ENCODE measurements at regions not wholly inside any gene's neighbourhood (a gene's known extent, or its start where the extent isn't known, plus 50 kb on each side); places are given as distances from the start of the nearest gene placed in this dataset.

DNA sequence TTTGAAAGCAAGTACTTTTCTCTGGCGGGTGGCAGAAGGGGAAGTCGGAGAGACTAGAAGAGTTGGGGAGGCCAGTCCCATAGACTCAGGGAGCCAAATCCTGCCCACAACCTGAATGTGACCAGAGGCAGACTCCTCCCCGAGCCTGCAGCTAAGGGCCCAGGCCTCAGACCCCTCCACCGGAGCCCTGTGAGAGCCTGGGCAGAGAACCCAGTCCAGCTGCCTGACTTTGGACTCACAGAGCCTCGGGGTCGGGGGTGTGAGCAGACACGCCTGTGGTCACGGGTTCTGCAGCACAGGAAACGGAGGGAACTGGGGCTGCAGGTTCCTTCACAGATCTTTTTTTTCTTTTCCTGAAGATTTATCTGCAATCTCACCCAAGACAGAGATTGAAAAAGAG, 312.3 kb downstream of the CTTN start:
- no peak for DNase-seq

DNA sequence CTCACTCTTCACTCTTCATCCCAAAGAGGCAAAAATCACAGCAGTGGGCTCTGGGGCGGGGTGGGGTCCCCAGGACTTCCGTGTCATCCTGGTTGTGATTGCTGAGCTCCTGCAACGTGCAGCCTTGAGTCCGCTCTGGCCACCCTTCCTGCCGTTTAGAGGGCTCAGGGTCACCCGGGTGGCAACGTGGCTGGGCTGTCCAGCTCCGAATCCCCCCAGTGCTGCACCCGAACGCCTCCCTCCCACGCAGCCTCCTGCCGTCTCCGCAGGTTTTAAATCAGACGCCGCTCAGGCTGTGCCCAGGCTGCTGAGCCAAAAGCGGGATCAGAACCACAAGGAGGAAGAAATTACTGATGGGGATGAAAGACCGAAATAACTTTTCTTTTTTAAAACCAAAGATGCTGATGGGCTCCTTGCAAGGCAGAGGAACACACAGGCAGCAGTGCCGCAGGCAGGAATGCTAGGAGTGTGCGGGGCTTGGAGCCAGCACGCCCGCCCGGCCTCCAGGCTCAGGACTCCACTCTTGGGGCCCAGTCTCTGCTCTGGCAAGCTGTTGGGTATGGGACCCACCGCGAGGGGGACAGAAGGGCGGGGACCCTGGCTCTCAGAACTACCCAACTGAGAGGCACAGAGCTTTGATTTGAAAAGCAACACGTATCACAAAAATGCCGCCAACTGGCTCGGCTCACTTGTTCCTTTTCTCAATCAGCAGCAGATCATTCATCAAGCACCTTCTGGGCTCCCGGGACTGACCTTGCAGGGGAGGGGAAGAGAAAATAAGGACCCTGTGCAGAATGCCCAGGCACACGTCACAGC, 313.0 kb downstream of the CTTN start:
- no peak for DNase-seq

DNA sequence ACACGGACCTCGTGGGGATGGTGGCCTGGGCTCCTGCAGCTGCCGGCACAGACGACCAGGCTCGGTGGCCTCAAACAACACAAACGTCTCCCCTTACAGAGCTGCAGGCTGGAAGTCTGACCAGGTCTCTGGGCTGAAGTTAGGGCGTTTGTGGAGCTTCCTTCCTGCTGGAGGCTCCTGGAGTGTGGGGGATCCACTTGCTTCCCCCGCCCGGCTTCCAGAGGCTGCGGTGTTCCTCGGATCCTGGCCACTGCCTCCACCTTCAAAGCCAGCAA, 313.5 kb downstream of the CTTN start:
- DNase-seq, result no peak

DNA sequence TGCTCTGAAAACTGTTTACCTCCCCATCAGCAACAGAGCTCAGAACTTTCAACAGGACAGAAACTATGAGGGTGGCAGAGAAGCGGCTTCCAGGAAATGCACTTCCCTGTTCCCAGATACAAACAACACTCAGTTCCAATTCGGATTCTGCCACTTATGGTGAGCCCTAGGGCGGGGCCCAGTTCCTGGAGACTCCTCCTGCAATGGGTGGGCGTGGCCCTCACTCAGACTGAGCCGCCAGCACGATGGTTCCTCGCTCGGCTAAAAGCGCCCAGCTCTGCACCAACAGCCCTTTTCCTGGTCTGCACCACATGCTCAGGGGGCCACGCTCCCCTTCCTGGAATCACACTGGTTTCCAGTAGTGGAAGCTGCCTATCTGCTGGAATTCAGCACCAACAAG, 314.1 kb downstream of the CTTN start:
- DNase-seq, result no peak

DNA sequence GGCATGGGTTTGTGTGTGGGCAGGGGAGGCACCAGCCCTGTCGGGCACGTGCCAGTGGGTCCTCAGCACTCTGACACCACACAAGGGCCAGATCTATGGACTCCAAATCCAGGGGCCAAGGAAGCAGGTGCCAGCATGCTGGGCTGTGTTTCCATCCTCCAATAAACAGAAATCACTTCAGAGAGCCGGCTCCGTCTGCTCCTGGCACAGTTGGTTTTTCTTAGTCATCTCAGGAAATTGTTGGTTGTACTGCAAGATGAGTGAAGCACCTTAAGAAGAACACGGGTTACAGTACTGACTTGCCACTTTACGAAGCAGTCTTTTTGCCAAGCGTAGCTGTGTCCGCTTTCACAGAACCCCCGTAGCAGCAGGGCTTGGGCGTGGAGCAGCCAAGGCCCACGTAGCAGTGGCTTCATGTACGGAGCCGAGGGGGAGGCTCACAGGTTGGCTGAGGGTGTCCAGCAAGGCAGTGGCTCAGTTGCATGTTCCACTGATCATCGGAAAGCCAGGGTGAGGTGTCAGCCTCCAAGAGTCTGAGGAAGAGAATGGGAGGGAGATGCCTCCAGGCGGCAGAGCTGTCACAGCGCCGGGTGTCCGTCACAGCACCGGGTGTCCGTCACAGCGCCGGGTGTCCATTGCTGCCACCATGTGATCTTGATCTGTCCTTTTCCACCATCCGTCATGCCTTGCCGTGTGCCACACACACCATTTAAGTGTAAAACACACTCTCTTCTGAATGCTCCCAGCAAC, 314.9 kb downstream of the CTTN start:
- DNase-seq, result no peak

DNA sequence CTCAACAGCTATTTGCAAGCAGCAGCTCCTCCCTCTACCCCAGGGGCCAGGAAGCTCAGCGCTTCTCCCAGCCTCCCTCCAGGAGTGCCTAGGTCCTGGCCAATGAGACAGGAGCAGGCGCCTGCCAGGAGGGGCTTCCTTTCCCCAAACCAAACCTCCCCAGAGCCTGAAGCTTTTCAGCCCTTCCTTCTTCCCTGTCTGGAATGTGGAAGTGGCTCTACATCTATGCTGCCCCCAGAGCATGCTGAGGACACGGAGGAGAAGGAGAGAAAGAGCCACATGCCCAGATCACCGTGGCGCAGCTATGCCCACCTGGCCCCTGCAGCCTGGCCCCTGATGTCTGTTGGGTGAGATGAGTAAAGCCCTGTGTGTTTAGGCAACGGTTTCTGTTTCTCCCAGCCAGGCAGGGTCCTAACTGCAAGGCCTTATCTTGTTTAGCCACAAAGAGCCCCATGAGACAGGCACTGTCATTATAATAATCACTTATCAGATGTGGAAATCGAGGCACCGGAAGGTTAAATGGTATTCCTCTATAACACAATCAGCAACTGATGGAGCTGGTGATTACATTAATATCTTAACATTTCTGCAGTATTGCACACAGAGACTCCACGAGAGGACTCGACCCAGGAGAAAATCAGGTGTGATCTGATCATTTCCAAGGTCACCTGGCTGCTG, 315.8 kb downstream of the CTTN start:
- DNase-seq, result no peak

DNA sequence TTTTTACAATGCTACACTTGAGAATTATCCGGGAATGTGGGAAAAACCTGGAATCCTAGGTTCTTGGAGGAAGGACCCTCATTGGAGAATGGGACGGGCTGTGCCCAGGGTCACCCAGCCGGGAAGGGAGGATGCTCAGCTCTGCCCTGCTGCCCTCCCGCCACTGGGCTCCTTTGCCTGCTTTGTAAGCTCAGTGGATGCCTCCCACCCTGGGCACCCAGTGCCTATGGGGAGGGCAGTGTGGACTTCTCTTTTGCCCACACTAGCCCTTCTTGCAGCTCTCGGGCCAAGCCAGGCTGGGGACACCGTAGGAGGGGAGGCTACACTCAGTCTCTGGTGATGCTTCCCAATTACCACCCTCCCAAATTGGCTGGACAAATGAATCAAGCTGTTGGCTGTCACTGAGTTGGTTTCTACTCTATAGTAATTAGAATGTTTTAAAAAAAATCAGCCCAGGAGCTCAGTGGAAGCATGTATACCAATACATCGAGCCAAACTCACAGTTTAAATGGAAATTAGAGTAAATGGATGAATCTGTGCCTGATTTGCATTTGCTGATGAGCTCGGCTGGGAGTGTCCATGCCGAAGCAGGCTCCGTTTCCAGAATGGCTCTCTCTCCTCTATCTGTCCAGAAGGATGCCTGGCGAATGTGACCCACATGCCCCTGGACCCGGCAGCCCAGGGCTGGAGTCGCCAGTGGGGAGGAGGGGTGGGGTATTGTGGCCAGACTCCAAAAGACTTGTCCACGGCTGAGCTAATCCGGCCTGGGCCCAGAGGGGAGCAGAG, 317.0 kb downstream of the CTTN start:
- DNase-seq, result no peak

DNA sequence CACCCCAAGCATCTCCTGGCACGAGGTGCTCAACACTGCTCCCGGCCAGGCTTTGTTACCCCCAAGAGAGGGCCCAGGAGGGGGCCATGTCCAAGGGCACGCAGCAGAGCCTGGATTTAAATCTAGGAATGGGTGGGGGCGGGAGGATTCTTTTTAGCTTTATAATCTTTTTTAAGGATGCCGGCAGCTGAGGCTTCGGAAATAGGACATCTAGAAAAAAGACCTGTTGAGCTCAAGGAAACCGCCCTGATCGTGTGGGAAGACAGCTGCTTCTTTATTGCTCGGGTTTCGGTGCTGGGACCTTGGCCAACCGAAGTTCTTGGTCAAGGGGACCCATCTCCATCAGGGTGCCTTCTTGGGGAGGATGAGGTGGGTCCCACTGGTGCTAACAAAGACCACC, 317.9 kb downstream of the CTTN start:
- DNase-seq, result no peak

DNA sequence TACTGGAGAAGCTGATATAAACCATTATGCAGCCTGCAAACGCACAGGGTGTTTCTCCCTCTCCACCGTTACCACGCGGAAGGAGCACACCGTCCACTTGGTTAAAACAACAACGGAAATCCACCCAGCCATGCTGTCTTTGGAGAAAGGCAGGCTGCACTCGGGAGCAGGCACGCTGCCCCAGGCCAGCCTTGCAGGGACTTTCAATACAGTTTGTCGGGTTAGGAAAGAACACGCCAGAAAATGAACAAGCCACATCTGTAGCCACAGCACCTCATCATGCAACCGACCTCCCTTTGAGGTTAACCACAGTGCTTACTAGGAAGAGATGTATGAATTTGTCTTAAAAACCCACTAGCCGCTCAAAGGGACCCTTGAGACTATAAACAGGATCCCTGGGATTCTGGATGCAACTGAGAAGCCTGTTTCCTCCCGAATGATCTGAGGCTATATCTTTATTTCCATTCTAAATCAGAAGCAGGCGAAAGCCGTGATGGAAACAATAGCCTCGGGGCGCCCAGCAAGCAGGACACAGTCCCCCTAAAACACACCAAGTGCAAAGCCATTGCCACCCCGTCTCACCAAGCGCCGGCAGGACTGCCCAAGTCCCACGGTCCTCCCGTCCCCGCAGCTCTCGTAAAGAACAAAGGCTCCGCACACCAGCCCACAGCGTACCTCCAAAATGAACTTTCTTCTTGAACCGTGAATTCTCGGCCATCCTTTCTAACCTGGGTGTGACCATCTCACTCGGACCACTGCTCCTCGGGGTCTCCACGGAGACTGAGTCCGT, 318.9 kb downstream of the CTTN start:
- no peak for DNase-seq

DNA sequence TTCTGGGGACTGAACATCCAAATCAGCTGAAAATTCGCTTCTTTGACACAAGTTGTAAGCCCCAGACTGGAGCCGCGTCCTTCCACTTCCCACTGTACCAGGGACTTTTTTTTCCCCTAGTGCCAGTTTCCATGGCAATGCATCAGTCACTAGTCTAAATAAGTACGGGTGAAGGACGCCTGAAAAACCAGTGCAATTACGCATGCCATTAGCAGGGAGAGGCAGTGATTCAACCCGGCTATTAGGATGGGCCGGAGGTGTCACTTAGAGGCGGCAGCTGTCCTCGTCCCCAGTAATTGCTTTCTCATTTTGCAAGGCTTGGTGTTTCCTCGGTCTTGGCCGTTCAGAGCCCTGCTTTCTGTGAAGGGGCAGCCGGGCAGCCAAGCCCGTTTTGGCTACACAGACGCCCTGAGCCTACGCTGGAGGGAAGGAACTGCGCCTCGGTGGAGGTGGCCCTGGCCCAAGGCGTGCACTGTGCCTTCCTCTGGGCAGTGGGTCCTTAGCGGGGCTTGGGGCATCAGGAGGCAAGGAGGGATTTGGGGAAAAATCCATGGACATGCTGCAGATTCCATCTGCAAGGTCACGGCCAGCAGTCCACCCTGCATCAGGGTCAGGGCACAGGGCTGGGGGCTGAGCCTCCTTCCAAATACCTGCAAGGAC, 319.7 kb downstream of the CTTN start:
- DNase-seq, result no peak

DNA sequence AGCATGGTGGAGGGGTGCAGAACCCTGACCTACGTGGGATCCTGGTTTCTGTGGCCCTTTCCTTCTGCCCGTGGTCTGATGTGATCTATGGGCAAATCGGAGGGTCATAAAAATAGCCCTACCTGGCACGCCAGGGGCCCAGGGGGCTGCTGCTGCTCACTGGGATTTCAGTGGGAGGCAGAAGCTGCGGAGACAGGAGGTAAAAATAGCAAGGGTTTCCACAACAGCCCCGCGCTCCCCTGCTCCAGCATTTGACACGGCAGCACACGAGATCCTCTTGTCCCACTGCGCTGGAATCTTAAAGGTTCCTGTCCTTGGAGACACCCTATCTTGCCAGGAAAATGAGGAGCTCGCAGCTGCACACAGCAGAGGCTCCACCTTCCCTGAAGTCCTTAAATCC, 321.2 kb downstream of the CTTN start:
- no peak for DNase-seq

DNA sequence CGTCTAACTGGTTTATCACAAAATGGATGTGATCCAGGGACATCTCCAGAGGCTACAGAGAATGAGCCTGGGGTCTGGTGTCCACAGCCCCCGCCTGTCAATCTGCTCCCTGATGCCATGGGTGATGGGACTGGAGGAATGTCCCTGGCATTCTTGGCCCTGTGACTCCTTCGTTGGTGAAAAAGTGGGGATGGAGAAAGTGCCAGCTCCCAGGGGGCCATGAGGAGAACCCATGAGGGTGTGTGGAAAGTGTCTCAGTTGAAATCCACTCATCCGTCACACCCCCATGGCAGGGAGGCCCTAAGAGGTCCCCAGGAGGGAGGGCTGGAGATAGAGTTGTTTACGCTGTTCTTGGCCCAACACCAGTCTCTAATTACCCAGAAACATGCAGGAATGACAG, 322.0 kb downstream of the CTTN start:
- no peak for DNase-seq

DNA sequence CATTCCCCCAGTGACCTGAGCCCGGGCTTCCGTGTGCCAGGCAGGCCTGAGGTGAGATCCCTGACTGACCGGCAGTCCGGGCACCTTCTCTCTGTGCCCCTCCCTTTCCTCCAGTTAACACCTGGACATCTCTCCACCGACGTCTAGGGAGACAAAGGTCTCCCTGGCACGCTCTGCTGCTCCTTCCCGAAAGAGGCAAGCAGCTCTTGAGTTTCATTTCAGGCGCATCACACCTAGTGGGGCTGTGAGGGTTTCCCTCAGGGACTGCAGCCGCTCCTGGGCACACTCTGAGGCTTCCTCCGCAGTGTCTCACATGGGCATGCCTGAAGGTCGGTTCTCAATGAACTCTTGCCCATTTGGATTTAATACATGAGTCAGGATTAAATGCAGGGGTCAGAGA, 322.7 kb downstream of the CTTN start:
- DNase-seq, result no peak

DNA sequence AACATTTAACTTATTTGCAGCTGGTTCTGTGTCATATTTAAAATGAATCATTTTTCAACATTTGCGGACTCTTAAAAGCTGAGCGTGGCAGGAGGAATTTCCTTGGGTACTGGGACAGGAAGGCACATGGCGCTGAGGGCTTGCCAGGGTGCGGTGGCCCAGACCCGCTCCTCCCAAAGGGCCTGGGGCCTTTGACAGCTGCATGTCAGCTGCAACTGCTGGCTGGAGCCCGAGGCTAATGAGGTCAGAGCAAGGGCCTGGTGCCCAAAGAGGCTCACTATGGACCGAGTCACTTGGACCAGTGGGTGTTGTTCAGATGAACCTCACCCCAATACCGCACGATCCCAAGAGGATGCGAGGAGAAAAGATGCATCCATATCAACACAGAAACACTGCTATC, 326.9 kb downstream of the CTTN start:
- DNase-seq, result no peak

DNA sequence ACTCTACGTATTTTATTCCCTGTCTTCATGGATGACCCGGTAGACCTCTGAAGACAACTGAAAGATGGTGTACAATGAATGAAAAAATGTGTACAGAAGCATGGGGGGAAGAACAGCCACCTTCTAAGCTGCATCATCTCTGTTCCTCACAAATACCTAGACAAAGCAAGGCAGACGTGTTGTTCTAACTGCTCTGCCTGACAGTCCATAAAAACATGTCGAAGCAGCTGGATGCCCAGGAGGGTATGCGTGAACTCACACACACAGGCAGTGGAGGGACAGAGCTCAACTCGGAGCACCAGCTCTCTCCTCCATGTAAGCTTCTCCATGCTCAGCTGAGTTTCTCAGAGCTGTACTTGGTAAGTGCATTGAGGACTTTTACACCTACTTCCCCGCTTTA, 327.4 kb downstream of the CTTN start:
- no peak for DNase-seq

DNA sequence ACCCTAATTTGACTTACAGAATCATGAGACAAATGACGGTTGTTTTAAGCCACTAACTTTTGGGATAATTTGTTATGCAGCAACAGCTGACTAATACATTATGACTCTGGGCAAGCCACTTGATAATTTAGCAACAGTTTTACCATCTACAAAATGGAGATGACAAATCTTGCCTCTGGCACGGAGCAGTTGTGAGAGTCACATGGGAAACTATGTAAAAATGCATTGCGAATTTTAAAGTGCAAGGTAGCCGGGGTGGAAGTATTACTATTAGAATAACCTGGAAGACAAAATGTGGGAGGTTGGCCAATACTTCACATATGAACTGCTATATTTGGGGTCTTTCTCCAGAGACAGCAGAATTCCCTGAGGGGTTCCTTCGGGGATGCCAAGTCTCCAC, 328.7 kb downstream of the CTTN start:
- no peak for DNase-seq

DNA sequence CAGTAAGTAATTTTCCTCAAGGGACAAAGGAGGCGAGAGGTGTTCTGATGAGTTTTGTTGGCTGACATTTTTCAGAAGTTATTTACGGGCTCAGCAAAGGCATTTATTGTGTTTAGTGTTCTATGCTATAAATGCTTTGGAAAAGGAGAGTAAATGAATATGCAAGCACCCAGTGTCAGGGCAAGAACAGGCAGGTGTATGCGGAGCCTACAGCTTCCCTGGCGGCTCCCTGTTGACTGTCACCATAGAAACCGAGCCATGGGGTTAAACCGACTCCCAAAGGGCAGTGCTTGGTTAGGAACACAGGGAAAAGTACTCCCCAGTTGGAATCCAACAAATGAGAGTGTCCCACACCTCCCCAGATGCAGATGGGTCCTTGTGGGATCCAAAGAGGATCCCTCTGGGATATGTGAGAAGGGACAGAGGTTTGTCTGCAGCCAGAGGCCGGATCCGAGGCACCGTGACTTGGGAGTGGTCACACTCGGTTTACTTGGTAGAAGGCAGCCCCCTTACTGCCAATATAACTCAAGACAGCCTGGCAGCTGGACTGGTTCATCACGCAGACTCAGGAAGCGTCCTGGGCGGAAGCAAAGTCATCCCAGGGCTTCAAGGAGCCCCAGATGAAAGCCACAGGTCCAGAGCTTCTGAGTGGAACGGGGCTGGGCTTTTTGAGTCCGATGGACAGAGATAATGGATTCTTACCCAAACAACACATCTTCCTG, 329.7 kb downstream of the CTTN start:
- no peak for DNase-seq

DNA sequence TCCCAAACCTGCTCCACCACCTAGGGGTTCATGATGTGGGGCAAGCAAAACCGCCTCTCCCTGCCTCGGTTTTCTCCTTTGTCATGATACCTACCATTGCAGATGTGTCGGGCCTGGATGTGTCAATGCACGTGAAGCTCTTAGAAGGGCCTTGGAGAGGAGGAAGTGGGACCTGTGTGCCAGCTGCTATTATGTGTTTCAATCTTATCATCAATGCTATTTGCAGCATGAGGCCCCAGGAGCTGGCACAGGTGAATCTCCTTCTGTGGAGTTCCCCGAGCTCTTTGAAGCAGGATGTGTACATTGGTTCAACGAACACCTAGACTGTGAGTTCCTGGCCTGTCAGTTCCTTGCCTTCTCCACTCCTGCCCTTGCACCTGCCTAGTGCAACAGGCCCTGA, 331.6 kb downstream of the CTTN start:
- DNase-seq, result no peak

DNA sequence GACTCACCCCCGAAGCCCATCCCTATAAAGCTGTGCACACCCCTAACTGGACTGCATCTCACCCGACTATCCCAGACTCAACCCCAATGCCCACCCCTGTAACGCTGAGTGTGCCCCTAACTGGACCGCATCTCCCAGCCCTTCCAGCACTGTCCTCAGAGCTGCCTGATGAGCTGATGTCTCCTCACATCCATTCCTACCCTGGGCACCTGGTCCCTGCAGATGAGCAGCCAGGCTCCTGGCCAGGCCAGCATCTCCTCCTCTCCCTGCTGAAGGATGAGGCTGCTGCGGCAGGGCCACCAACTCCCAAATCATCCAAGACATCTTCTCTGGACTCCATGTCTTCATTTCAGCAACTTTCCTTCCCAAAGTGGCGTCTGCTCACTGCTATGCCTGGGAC, 332.1 kb downstream of the CTTN start:
- DNase-seq, result no peak

DNA sequence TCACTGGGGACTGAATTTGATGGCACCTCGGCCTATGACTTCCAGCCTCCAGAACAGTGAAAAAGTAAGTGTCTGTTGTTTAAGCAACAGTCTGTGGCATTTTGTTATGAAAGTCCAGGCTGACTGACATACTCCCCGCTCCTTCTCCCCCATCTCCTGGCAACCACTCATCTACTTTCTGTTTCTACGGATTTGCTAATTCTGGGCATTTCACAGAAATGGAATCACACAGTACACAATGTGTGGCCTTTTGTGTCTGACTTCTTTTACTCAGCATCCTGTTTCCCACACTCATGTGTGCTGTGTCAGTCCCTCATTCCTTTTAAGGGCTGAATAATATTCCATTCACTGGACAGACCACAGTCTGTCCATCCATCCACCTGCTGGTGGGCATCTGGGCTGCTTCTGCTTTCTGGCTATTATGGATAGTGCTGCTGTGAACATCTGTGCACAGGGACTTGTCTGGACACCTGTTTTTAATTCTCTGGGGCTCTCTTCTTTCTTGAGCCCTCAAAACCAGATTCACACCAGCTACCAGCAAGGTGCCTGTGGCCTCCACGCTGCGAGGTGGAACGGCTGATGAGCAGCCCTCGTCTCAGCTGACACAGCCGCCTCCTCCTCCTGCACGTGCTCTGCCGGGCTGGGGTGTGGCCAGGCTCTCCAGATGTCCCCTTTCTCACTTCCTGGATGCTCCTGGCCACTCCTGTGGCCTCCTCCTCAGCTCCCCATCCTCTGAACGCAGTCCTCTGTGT, 333.1 kb downstream of the CTTN start:
- DNase-seq, result no peak

All from effector CD8-positive, alpha-beta T cell (primary cell).